ENCODE measurements at regions not wholly inside any gene's neighbourhood (a gene's known extent, or its start where the extent isn't known, plus 50 kb on each side); places are given as distances from the start of the nearest gene placed in this dataset.

- TF ChIP-seq EZH2 (IDR thresholded peaks at IDR 0.05) (no peak), POLR2AphosphoS5 (IDR thresholded peaks at IDR 0.05; ENCODE audit: borderline replicate concordance, low read depth, low read length) (no peak)
Observed at GRCh38 chr13:87057807-87058520, 613.2 kb upstream of the SLITRK5 start.

All from SK-N-MC (cell line).